Skeletal muscle satellite cell (primary cell): ENCODE measurements at regions not wholly inside any gene's neighbourhood (a gene's known extent, or its start where the extent isn't known, plus 50 kb on each side); places are given as distances from the start of the nearest gene placed in this dataset.
"Not testable (repeated sequence)": the region's sequence is repeated elsewhere in the genome, so short reads cannot be mapped to it uniquely, and the experiment has no call there.

ENCODE experiments used
- H3K27me3 ChIP-seq: 2 replicates; pipeline ENCODE4 v1.7.0; 2013; ENCODE audit warnings: low read length; ENCODE audit not compliant: control insufficient read depth, insufficient read depth
- H3K36me3 ChIP-seq: 2 replicates; pipeline ENCODE4 v1.7.0; 2013; ENCODE audit warnings: mild to moderate bottlenecking, control low read depth, low read length; ENCODE audit not compliant: insufficient read depth
- H3K4me1 ChIP-seq: 2 replicates; pipeline ENCODE4 v1.7.0; 2013; ENCODE audit warnings: low read length; ENCODE audit not compliant: control insufficient read depth, insufficient read depth
- H3K4me2 ChIP-seq: 2 replicates; pipeline ENCODE4 v1.7.0; 2013; ENCODE audit warnings: mild to moderate bottlenecking, low read length
- H3K4me3 ChIP-seq: 2 replicates; pipeline ENCODE4 v1.7.0; 2013; ENCODE audit warnings: low read length
- H3K9ac ChIP-seq: 2 replicates; pipeline ENCODE4 v1.7.0; 2013; ENCODE audit warnings: mild to moderate bottlenecking, low read depth, low read length, moderate library complexity
- H3K9me3 ChIP-seq: replicated peaks from 2 replicates; pipeline ENCODE4 v1.7.0; 2013; ENCODE audit warnings: mild to moderate bottlenecking, control low read depth, low read length

GRCh38 chr6:119739769-119740168 is 390.2 kb upstream of the MAN1A1 start:
- no peaks in the 10 kb centered on the region for H3K9me3 ChIP-seq
- H3K4me1 ChIP-seq, result no peaks in the 10 kb centered on the region
- H3K36me3 ChIP-seq, result no peaks in the 10 kb centered on the region
- no peak overlapping the region for H3K9ac ChIP-seq
- no peaks in the 10 kb centered on the region for H3K27me3 ChIP-seq
- no peak overlapping the region for H3K4me3 ChIP-seq
- H3K4me2 ChIP-seq, result no peak overlapping the region

GRCh38 chr6:119738425-119738824 is 388.9 kb upstream of the MAN1A1 start:
- H3K4me3 ChIP-seq, result no peak overlapping the region
- no peaks in the 10 kb centered on the region for H3K27me3 ChIP-seq
- H3K9me3 ChIP-seq, result no peaks in the 10 kb centered on the region
- no peak overlapping the region for H3K4me2 ChIP-seq
- H3K36me3 ChIP-seq, result no peaks in the 10 kb centered on the region
- H3K9ac ChIP-seq, result no peak overlapping the region
- H3K4me1 ChIP-seq, result no peaks in the 10 kb centered on the region

GRCh38 chr6:119736296-119737021 is 386.9 kb upstream of the MAN1A1 start:
- Histone ChIP-seq H3K4me2 (no peak overlapping the region), H3K9ac (no peak overlapping the region), H3K9me3 (no peaks in the 10 kb centered on the region)

GRCh38 chr6:119735530-119735929 is 386.0 kb upstream of the MAN1A1 start:
- H3K27me3 ChIP-seq, result no peaks in the 10 kb centered on the region
- no peaks in the 10 kb centered on the region for H3K4me1 ChIP-seq
- no peaks in the 10 kb centered on the region for H3K9me3 ChIP-seq
- H3K9ac ChIP-seq, result no peak overlapping the region
- H3K4me2 ChIP-seq, result no peak overlapping the region
- H3K4me3 ChIP-seq, result no peak overlapping the region
- no peaks in the 10 kb centered on the region for H3K36me3 ChIP-seq

More at GRCh38 chr6:119736296-119737021, 386.9 kb upstream of the MAN1A1 start:
- H3K27me3 ChIP-seq, result no peaks in the 10 kb centered on the region
- H3K4me3 ChIP-seq, result no peak overlapping the region
- H3K4me1 ChIP-seq, result no peaks in the 10 kb centered on the region
- no peaks in the 10 kb centered on the region for H3K36me3 ChIP-seq

- H3K4me3 ChIP-seq, result no peak overlapping the region
- H3K9ac ChIP-seq, result no peak overlapping the region
- no peak overlapping the region for H3K4me2 ChIP-seq
- no peaks in the 10 kb centered on the region for H3K4me1 ChIP-seq
- H3K36me3 ChIP-seq, result no peaks in the 10 kb centered on the region
- H3K27me3 ChIP-seq, result no peaks in the 10 kb centered on the region
- H3K9me3 ChIP-seq, result no peaks in the 10 kb centered on the region
These were observed 384.7 kb upstream of the MAN1A1 start for GRCh38 chr6:119734227-119734626.

- H3K36me3 ChIP-seq, result no peaks in the 10 kb centered on the region
- H3K9me3 ChIP-seq, result no peaks in the 10 kb centered on the region
- H3K27me3 ChIP-seq, result no peaks in the 10 kb centered on the region
- no peak overlapping the region for H3K9ac ChIP-seq
- H3K4me1 ChIP-seq, result no peaks in the 10 kb centered on the region
- H3K4me2 ChIP-seq, result no peak overlapping the region
- no peak overlapping the region for H3K4me3 ChIP-seq
These were observed 379.4 kb upstream of the MAN1A1 start for GRCh38 chr6:119728935-119729334.

- Histone ChIP-seq H3K4me2 (no peak overlapping the region), H3K9ac (no peak overlapping the region), H3K9me3 (no peaks in the 10 kb centered on the region), H3K27me3 (no peaks in the 10 kb centered on the region), H3K36me3 (no peaks in the 10 kb centered on the region), H3K4me3 (no peak overlapping the region), H3K4me1 (no peaks in the 10 kb centered on the region)
These were observed 378.7 kb upstream of the MAN1A1 start for GRCh38 chr6:119728220-119728750.

- H3K9ac ChIP-seq, result no peak overlapping the region
- no peaks in the 10 kb centered on the region for H3K36me3 ChIP-seq
- H3K9me3 ChIP-seq, result no peaks in the 10 kb centered on the region
- H3K27me3 ChIP-seq, result no peaks in the 10 kb centered on the region
- no peak overlapping the region for H3K4me2 ChIP-seq
- no peak overlapping the region for H3K4me3 ChIP-seq
- no peaks in the 10 kb centered on the region for H3K4me1 ChIP-seq
These were observed 378.1 kb upstream of the MAN1A1 start for GRCh38 chr6:119727504-119728219.

GRCh38 chr6:119726912-119727311 is 377.4 kb upstream of the MAN1A1 start:
- H3K9me3 ChIP-seq, H3K9ac ChIP-seq, H3K4me1 ChIP-seq, H3K36me3 ChIP-seq, H3K4me2 ChIP-seq, H3K4me3 ChIP-seq, H3K27me3 ChIP-seq: not testable (repeated sequence)

- Histone ChIP-seq H3K9me3 (no peaks in the 10 kb centered on the region), H3K36me3 (no peaks in the 10 kb centered on the region), H3K4me2 (no peak overlapping the region), H3K9ac (no peak overlapping the region), H3K4me3 (no peak overlapping the region), H3K27me3 (no peaks in the 10 kb centered on the region), H3K4me1 (no peaks in the 10 kb centered on the region)
These were observed 376.5 kb upstream of the MAN1A1 start for GRCh38 chr6:119726086-119726485.

GRCh38 chr6:119720160-119720559 is 370.6 kb upstream of the MAN1A1 start:
- H3K36me3 ChIP-seq, result no peaks in the 10 kb centered on the region
- no peaks in the 10 kb centered on the region for H3K9me3 ChIP-seq
- no peak overlapping the region for H3K4me2 ChIP-seq
- no peaks in the 10 kb centered on the region for H3K27me3 ChIP-seq
- no peak overlapping the region for H3K9ac ChIP-seq
- H3K4me1 ChIP-seq, result no peaks in the 10 kb centered on the region
- H3K4me3 ChIP-seq, result no peak overlapping the region

- H3K9ac ChIP-seq, result no peak overlapping the region
- no peaks in the 10 kb centered on the region for H3K27me3 ChIP-seq
- no peaks in the 10 kb centered on the region for H3K4me1 ChIP-seq
- no peak overlapping the region for H3K4me3 ChIP-seq
- no peak overlapping the region for H3K4me2 ChIP-seq
- no peaks in the 10 kb centered on the region for H3K36me3 ChIP-seq
- H3K9me3 ChIP-seq, result no peaks in the 10 kb centered on the region
These were observed 368.4 kb upstream of the MAN1A1 start for GRCh38 chr6:119717942-119718341.
